H1 (cell line): ENCODE measurements at regions not wholly inside any gene's neighbourhood (a gene's known extent, or its start where the extent isn't known, plus 50 kb on each side); places are given as distances from the start of the nearest gene placed in this dataset.

Source experiments
- CTCF ChIA-PET: fragments of 300-600 bp; sonication (Branson Sonifier 250); formaldehyde crosslinking; loops from one replicate; lab custom pipeline; 2021; ENCODE audit not compliant: partially characterized antibody; lab: Charles Lee
- POLR2A ChIA-PET: fragments of 300-600 bp; sonication (Branson Sonifier 250); formaldehyde crosslinking; loops from one replicate; lab custom pipeline; 2021; ENCODE audit warnings: inconsistent platforms; ENCODE audit not compliant: partially characterized antibody; lab: Charles Lee
- DNase-seq, 2 experiments: peaks; one replicate each; pipeline versions ENCODE4 v3.0.0 to v3.0.0-alpha.2; 2010 to 2022; ENCODE audit warnings: low spot score in 2 of 2, low read depth in 1 of 2, mixed read lengths in 1 of 2
- FAIRE-seq: peaks from 2 replicates; lab custom pipeline; 2011; peaks lifted over from hg19 to GRCh38; lab: Jason Lieb, UNC
- H2AFZ ChIP-seq: 2 replicates; pipeline ENCODE4 v1.8.1; 2012; ENCODE audit warnings: low read length, inconsistent platforms
- H2AK5ac ChIP-seq: 2 replicates; pipeline ENCODE4 v1.6.1; 2013; ENCODE audit warnings: low read depth, low read length
- H2BK120ac ChIP-seq: replicated peaks from 2 replicates; pipeline ENCODE3; 2013; ENCODE audit warnings: low read depth, low read length, inconsistent platforms
- H2BK12ac ChIP-seq: 2 replicates; pipeline ENCODE4 v1.6.1; 2013; ENCODE audit warnings: low read depth, low read length
- H2BK15ac ChIP-seq: 2 replicates; pipeline ENCODE4 v1.6.1; 2013; ENCODE audit warnings: low read length
- H2BK20ac ChIP-seq: 2 replicates; pipeline ENCODE4 v1.6.1; 2013; ENCODE audit warnings: low read length
- H2BK5ac ChIP-seq: 2 replicates; pipeline ENCODE4 v1.6.1; 2013; ENCODE audit warnings: low read depth, low read length
- H3K14ac ChIP-seq: 2 replicates; pipeline ENCODE4 v1.6.1; 2013; ENCODE audit warnings: inconsistent platforms; ENCODE audit not compliant: insufficient read length
- H3K18ac ChIP-seq: 2 replicates; pipeline ENCODE4 v1.6.1; 2013; ENCODE audit warnings: low read length; ENCODE audit errors: extremely low read depth
- H3K23ac ChIP-seq: 2 replicates; pipeline ENCODE4 v1.6.1; 2013; ENCODE audit warnings: inconsistent platforms; ENCODE audit not compliant: insufficient read length
- H3K23me2 ChIP-seq: 2 replicates; pipeline ENCODE4 v1.6.1; 2013; ENCODE audit warnings: low read depth, low read length
- H3K27ac ChIP-seq: 2 replicates; pipeline ENCODE4 v1.6.1; 2011; ENCODE audit warnings: low read depth, low read length, inconsistent platforms
- H3K27me3 ChIP-seq, 4 experiments: replicated peaks in 1 of 4; 1 replicate in 1 of 4; 2 replicates in 3 of 4; pipeline versions ENCODE4 v1.6.1 to v1.8.1; 2011 to 2013; ENCODE audit warnings: low read length in 3 of 4, mild to moderate bottlenecking in 3 of 4, inconsistent platforms in 2 of 4, mixed read lengths in 2 of 4, moderate library complexity in 1 of 4; ENCODE audit not compliant: control insufficient read depth in 3 of 4, insufficient read depth in 3 of 4; ENCODE audit errors: extremely low read depth in 1 of 4
- H3K36me3 ChIP-seq, 4 experiments: 2 replicates each; pipeline versions ENCODE4 v1.6.1 to v1.8.1; 2011 to 2013; ENCODE audit warnings: mild to moderate bottlenecking in 4 of 4, low read length in 3 of 4, moderate library complexity in 2 of 4, control low read depth in 1 of 4, inconsistent platforms in 1 of 4; ENCODE audit not compliant: insufficient read depth in 4 of 4, control insufficient read depth in 2 of 4
- H3K4ac ChIP-seq: replicated peaks from 2 replicates; pipeline ENCODE3; 2013; ENCODE audit warnings: low read length, low read depth, mixed read lengths, inconsistent platforms; ENCODE audit not compliant: insufficient read length
- H3K4me1 ChIP-seq, 4 experiments: replicated peaks in 1 of 4; 1 replicate in 1 of 4; 2 replicates in 3 of 4; pipeline versions ENCODE4 v1.6.1 to v1.8.1; 2011 to 2013; ENCODE audit warnings: low read length in 3 of 4, inconsistent platforms in 2 of 4, mixed read lengths in 1 of 4; ENCODE audit not compliant: insufficient read depth in 4 of 4, control insufficient read depth in 3 of 4
- H3K4me2 ChIP-seq, 2 experiments: 2 replicates each; pipeline versions ENCODE4 v1.6.1 to v1.8.1; 2011 to 2013; ENCODE audit warnings: low read depth in 2 of 2, low read length in 2 of 2, control low read depth in 1 of 2, inconsistent platforms in 1 of 2, mild to moderate bottlenecking in 1 of 2; ENCODE audit not compliant: insufficient read depth in 1 of 2
- H3K4me3 ChIP-seq, 4 experiments: fragments of 200-600, 300-600 bp in 1 of 4; sonication (generic), shearing (Covaris generic), sonication (Bioruptor Twin) in 1 of 4; 2 replicates each; pipeline versions ENCODE4 v1.5.1 to v1.8.1; 2011 to 2016; ENCODE audit warnings: low read length in 4 of 4, low read depth in 3 of 4, control low read depth in 2 of 4, inconsistent platforms in 2 of 4, mild to moderate bottlenecking in 2 of 4, mixed read lengths in 1 of 4, moderate library complexity in 1 of 4; ENCODE audit not compliant: insufficient read depth in 2 of 4; ENCODE audit errors: extremely low read depth in 1 of 4
- H3K56ac ChIP-seq: replicated peaks from 2 replicates; pipeline ENCODE3; 2013; ENCODE audit warnings: low read depth, mild to moderate bottlenecking, mixed read lengths, low read length, inconsistent platforms; ENCODE audit not compliant: insufficient read length
- H3K79me1 ChIP-seq: 2 replicates; pipeline ENCODE4 v1.6.1; 2013; ENCODE audit warnings: low read depth, low read length, control low read depth
- H3K79me2 ChIP-seq, 2 experiments: 2 replicates each; pipeline versions ENCODE4 v1.6.1 to v1.8.1; 2012 to 2013; ENCODE audit warnings: low read length in 2 of 2, mild to moderate bottlenecking in 2 of 2, inconsistent platforms in 1 of 2; ENCODE audit not compliant: insufficient read depth in 2 of 2, control insufficient read depth in 1 of 2
- H3K9ac ChIP-seq, 4 experiments: replicated peaks in 1 of 4; 1 replicate in 1 of 4; 2 replicates in 3 of 4; pipeline versions ENCODE4 v1.6.1 to v1.8.1; 2011 to 2013; ENCODE audit warnings: low read depth in 3 of 4, low read length in 3 of 4, control low read depth in 2 of 4, mild to moderate bottlenecking in 2 of 4, moderate library complexity in 2 of 4, inconsistent platforms in 1 of 4; ENCODE audit errors: extremely low read depth in 1 of 4
- H3K9me3 ChIP-seq, 2 experiments: 2 replicates each; pipeline versions ENCODE4 v1.6.1 to v1.8.1; 2012 to 2013; ENCODE audit warnings: mild to moderate bottlenecking in 2 of 2, moderate library complexity in 2 of 2, control low read depth in 1 of 2, inconsistent platforms in 1 of 2, low read depth in 1 of 2, low read length in 1 of 2, mixed read lengths in 1 of 2; ENCODE audit not compliant: insufficient read depth in 2 of 2
- H4K20me1 ChIP-seq, 2 experiments: replicated peaks in 1 of 2; 2 replicates each; pipeline versions ENCODE3 to v1.8.1; 2011 to 2013; ENCODE audit warnings: inconsistent platforms in 2 of 2, low read length in 2 of 2, mild to moderate bottlenecking in 1 of 2; ENCODE audit not compliant: insufficient read depth in 2 of 2, control insufficient read depth in 1 of 2
- H4K5ac ChIP-seq: 2 replicates; pipeline ENCODE4 v1.6.1; 2013; ENCODE audit warnings: low read length, low read depth, mixed read lengths, inconsistent platforms; ENCODE audit not compliant: insufficient read length
- H4K8ac ChIP-seq: 2 replicates; pipeline ENCODE4 v1.8.0; 2013; ENCODE audit warnings: mild to moderate bottlenecking, moderate library complexity, low read length, inconsistent platforms; ENCODE audit not compliant: insufficient read depth; ENCODE audit errors: extremely low read depth
- H4K91ac ChIP-seq: replicated peaks from 2 replicates; pipeline ENCODE3; 2013; ENCODE audit warnings: low read length, mixed read lengths, inconsistent platforms; ENCODE audit not compliant: insufficient read length
- CBX5 ChIP-seq: fragments of 300-800, 300-1000 bp; sonication (generic); IDR thresholded peaks from 2 replicates; pipeline ENCODE4 v1.7.1; 2016; ENCODE audit warnings: antibody characterized with exemption, low read length, low read depth
- EGR1 ChIP-seq: IDR thresholded peaks from 2 replicates; pipeline ENCODE4 v1.6.1; 2011; ENCODE audit warnings: low read depth, low read length, borderline replicate concordance
- GABPA ChIP-seq: IDR thresholded peaks from 2 replicates; pipeline ENCODE4 v1.6.1; 2011; ENCODE audit warnings: mild to moderate bottlenecking, low read length, moderate library complexity, borderline replicate concordance; ENCODE audit not compliant: insufficient read depth
- MAFK ChIP-seq: IDR thresholded peaks from 2 replicates; pipeline ENCODE4 v1.6.1; 2012; ENCODE audit warnings: low read depth, mild to moderate bottlenecking, improper control_type of control experiment, low read length
- POLR2A ChIP-seq, 2 experiments: IDR thresholded peaks; 1 replicate in 1 of 2; 2 replicates in 1 of 2; pipeline ENCODE4 v1.6.1; 2011; ENCODE audit warnings: low read depth in 2 of 2, low read length in 2 of 2, mild to moderate bottlenecking in 2 of 2; ENCODE audit errors: control extremely low read depth in 1 of 2
- POU5F1 ChIP-seq: IDR thresholded peaks from 2 replicates; pipeline ENCODE4 v1.6.1; 2011; ENCODE audit warnings: low read depth, mild to moderate bottlenecking, low read length, moderate library complexity
- RFX5 ChIP-seq: IDR thresholded peaks from 2 replicates; pipeline ENCODE4 v1.6.1; 2011; ENCODE audit warnings: low read depth, low read length, improper control_type of control experiment, borderline replicate concordance
- RNF2 ChIP-seq: fragments of 200-900, 300-1000 bp; sonication (generic); IDR thresholded peaks from 2 replicates; pipeline ENCODE4 v1.7.1; 2016; ENCODE audit warnings: borderline replicate concordance, low read depth, mild to moderate bottlenecking, antibody characterized with exemption, low read length; ENCODE audit not compliant: poor library complexity, severe bottlenecking; ENCODE audit errors: missing control alignments
- WGBS, 2 experiments: shearing (Covaris generic) in 1 of 2; methylation state at CpG; one replicate each; pipeline versions ENCODE4 v1.1.6 to v1.1.7; 2013 to 2015; ENCODE audit warnings: low lambda C conversion rate in 2 of 2, mixed read lengths in 2 of 2, inconsistent platforms in 1 of 2, low coverage in 1 of 2, missing lambda C conversion rate in 1 of 2; ENCODE audit not compliant: insufficient replicate concordance in 2 of 2, insufficient coverage in 1 of 2, insufficient read length in 1 of 2; ENCODE audit errors: extremely low coverage in 1 of 2, missing lambda C conversion rate in 1 of 2; 5-methylcytosine and 5-hydroxymethylcytosine counted together
- TF ChIP-seq, protein P1 (sequence below): IDR thresholded peaks from 2 replicates; pipeline ENCODE4 v1.6.1; 2012; ENCODE audit warnings: inconsistent platforms
- TF ChIP-seq, protein P2 (sequence below): IDR thresholded peaks from 2 replicates; pipeline ENCODE4 v1.6.1; 2012; ENCODE audit warnings: low read length, inconsistent platforms
- TF ChIP-seq, protein P3 (sequence below): IDR thresholded peaks from 2 replicates; pipeline ENCODE4 v1.6.1; 2011; ENCODE audit warnings: low read depth, mild to moderate bottlenecking, low read length; ENCODE audit not compliant: insufficient read depth

DNA sequence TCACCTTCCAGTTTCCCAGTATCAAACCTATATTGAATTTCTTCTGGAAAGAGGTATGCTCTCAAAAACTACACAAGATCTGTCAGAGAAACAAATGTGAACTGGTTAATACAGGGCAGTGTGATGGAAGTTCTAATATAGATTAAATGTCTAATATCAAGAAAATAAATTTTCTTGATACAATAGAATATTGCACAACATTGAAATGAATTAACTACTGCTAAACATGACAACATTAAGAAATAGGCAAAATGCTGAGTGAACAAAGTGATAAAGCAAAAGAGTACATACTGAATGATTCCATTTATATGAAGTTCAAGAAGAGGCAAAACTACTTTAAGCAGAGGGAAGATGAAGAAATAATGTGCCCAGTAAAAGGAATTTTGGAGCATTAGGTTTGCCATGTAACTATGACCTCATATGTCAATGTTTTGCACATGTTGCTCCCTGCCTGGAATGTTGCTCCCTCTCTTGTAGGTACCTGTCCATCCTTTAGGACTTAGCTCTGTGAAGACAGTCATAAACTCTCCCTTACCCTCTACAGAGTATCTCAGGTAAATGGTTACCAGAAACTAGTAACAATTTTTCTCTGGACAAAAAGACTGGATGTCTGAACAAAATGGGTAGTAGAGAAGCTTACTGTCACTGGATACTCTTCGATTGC lies 339.0 kb downstream of the RAD51AP2 start:
- CTCF ChIA-PET = interaction anchor here (0.7 to 3.5 kb wide), 3 partner anchors 8 to 482 kb away, joined by 3 to 17 read pairs (median 8); no protein-coding TSS in a partner anchor
- Histone ChIP-seq H2BK15ac (no peak overlapping the region), H3K4me3 (no peak overlapping the region), H2AFZ (no peak overlapping the region), H4K91ac (no peak overlapping the region), H4K8ac (no peak overlapping the region), H3K9ac (no peak overlapping the region), H3K23ac (no peak overlapping the region), H3K23me2 (no peaks in the 10 kb centered on the region), H4K20me1 (no peaks in the 10 kb centered on the region), H3K4me1 (no peaks in the 10 kb centered on the region), H2AK5ac (no peak overlapping the region), H3K9me3 (no peaks in the 10 kb centered on the region), H2BK12ac (no peak overlapping the region), H2BK5ac (no peak overlapping the region), H3K36me3 (no peaks in the 10 kb centered on the region), H3K56ac (no peak overlapping the region), H3K14ac (no peak overlapping the region), H3K4me2 (no peak overlapping the region), H2BK120ac (no peak overlapping the region), H3K79me2 (no peaks in the 10 kb centered on the region), H3K27ac (no peak overlapping the region), H3K27me3 (peaks cover 0 to 1% (median 0%) of the 10 kb centered on the region in 4 experiments; a peak in 1 of 7 replicates), H3K18ac (no peak overlapping the region), H3K79me1 (no peaks in the 10 kb centered on the region), H3K4ac (no peak overlapping the region), H4K5ac (no peak overlapping the region), H2BK20ac (no peak overlapping the region)
- WGBS, 2 experiments = 86% methylated on average over 1 of the region's 1 CpG; no CpG with 5 or more reads in 1 of the 2 experiments
- POLR2A ChIA-PET = no interaction called here
- FAIRE-seq (no peak), DNase-seq (no peak)
- TF ChIP-seq, protein P1, sequence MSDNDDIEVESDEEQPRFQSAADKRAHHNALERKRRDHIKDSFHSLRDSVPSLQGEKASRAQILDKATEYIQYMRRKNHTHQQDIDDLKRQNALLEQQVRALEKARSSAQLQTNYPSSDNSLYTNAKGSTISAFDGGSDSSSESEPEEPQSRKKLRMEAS = no peak
- TF ChIP-seq MAFK = no peak
- no peak for TF ChIP-seq GABPA
- TF ChIP-seq RFX5 = no peak
- no peak for TF ChIP-seq POU5F1
- no peak for TF ChIP-seq POLR2A (IDR thresholded peaks at IDR 0.05; ENCODE audit: control extremely low read depth in 1 of 2, low read depth in 2 of 2, low read length in 2 of 2)
- TF ChIP-seq, protein P2, sequence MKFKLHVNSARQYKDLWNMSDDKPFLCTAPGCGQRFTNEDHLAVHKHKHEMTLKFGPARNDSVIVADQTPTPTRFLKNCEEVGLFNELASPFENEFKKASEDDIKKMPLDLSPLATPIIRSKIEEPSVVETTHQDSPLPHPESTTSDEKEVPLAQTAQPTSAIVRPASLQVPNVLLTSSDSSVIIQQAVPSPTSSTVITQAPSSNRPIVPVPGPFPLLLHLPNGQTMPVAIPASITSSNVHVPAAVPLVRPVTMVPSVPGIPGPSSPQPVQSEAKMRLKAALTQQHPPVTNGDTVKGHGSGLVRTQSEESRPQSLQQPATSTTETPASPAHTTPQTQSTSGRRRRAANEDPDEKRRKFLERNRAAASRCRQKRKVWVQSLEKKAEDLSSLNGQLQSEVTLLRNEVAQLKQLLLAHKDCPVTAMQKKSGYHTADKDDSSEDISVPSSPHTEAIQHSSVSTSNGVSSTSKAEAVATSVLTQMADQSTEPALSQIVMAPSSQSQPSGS = no peak
- no peak for TF ChIP-seq RNF2
- no peak for TF ChIP-seq CBX5
- TF ChIP-seq EGR1 = no peak
- TF ChIP-seq, protein P3, sequence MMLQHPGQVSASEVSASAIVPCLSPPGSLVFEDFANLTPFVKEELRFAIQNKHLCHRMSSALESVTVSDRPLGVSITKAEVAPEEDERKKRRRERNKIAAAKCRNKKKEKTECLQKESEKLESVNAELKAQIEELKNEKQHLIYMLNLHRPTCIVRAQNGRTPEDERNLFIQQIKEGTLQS = no peak
